Neutrophil (primary cell): ENCODE measurements at regions not wholly inside any gene's neighbourhood (a gene's known extent, or its start where the extent isn't known, plus 50 kb on each side); places are given as distances from the start of the nearest gene placed in this dataset.

Experiments used
- H3K27ac ChIP-seq: fragments of 200-600 bp; sonication (generic); 2 replicates; pipeline ENCODE4 v1.5.1; 2016; ENCODE audit warnings: mild to moderate bottlenecking, moderate library complexity
- H3K27me3 ChIP-seq: fragments of 200-600 bp; sonication (generic); 2 replicates; pipeline ENCODE4 v1.6.0; 2016; ENCODE audit warnings: mild to moderate bottlenecking
- H3K36me3 ChIP-seq: fragments of 200-600 bp; sonication (generic); 2 replicates; pipeline ENCODE4 v1.5.1; 2017
- H3K4me1 ChIP-seq, 2 experiments: fragments of 200-600 bp in 1 of 2; sonication (generic) in 1 of 2; 1 replicate in 1 of 2; 2 replicates in 1 of 2; pipeline versions ENCODE4 v1.5.1 to v1.6.1; 2013 to 2016; ENCODE audit warnings: low read depth in 1 of 2, low read length in 1 of 2, mild to moderate bottlenecking in 1 of 2, moderate library complexity in 1 of 2; ENCODE audit not compliant: control insufficient read depth in 1 of 2, insufficient read depth in 1 of 2
- H3K4me3 ChIP-seq, 2 experiments: fragments of 200-600 bp in 1 of 2; sonication (generic) in 1 of 2; 1 replicate in 1 of 2; 2 replicates in 1 of 2; pipeline ENCODE4 v1.5.1; 2013 to 2016; ENCODE audit warnings: low read depth in 1 of 2, low read length in 1 of 2, mild to moderate bottlenecking in 1 of 2, moderate library complexity in 1 of 2
- H3K9me3 ChIP-seq: fragments of 200-600 bp; sonication (generic); 2 replicates; pipeline ENCODE4 v1.5.1; 2016
- TF ChIP-seq, protein P1 (sequence below): fragments of 200-600 bp; sonication (generic); IDR thresholded peaks from 2 replicates; pipeline ENCODE4 v1.5.1; 2016; ENCODE audit warnings: antibody characterized with exemption

DNA sequence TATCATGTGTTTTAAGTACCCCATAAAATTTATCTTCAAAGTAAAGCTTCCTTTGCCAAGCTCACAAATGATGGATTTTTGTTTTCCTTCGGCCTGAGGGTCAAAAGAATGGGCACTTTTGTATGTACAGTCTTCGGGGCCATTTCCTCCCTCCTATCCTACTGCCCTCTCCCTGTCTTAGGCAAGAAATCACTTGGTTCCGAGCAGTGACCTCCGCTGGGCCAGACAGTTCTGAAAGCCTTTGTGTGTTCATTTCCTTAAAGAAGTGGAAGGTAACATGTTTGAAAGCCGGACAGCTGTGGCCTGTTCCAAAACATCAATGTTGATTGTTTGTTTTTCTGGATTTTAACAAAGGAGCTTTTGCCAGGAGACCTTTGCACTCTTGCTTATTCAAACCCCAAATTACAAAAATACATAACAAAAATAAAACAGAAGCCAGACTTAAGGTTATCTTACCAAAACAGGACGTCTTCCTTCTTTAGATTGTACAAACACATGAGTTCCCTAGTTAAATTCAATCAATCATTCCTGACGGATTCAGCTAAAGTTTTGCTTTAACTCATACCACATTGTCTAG is 110.6 kb upstream of the LIMCH1 start:
- H3K27me3 ChIP-seq, result peaks cover 13% of the 10 kb centered on the region
- H3K4me3 ChIP-seq, result no peak overlapping the region
- H3K4me1 ChIP-seq, result no peaks in the 10 kb centered on the region
- no peak overlapping the region for H3K27ac ChIP-seq
- H3K36me3 ChIP-seq, result no peaks in the 10 kb centered on the region
- no peaks in the 10 kb centered on the region for H3K9me3 ChIP-seq
- TF ChIP-seq, protein P1, sequence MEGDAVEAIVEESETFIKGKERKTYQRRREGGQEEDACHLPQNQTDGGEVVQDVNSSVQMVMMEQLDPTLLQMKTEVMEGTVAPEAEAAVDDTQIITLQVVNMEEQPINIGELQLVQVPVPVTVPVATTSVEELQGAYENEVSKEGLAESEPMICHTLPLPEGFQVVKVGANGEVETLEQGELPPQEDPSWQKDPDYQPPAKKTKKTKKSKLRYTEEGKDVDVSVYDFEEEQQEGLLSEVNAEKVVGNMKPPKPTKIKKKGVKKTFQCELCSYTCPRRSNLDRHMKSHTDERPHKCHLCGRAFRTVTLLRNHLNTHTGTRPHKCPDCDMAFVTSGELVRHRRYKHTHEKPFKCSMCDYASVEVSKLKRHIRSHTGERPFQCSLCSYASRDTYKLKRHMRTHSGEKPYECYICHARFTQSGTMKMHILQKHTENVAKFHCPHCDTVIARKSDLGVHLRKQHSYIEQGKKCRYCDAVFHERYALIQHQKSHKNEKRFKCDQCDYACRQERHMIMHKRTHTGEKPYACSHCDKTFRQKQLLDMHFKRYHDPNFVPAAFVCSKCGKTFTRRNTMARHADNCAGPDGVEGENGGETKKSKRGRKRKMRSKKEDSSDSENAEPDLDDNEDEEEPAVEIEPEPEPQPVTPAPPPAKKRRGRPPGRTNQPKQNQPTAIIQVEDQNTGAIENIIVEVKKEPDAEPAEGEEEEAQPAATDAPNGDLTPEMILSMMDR, result no peak

DNA sequence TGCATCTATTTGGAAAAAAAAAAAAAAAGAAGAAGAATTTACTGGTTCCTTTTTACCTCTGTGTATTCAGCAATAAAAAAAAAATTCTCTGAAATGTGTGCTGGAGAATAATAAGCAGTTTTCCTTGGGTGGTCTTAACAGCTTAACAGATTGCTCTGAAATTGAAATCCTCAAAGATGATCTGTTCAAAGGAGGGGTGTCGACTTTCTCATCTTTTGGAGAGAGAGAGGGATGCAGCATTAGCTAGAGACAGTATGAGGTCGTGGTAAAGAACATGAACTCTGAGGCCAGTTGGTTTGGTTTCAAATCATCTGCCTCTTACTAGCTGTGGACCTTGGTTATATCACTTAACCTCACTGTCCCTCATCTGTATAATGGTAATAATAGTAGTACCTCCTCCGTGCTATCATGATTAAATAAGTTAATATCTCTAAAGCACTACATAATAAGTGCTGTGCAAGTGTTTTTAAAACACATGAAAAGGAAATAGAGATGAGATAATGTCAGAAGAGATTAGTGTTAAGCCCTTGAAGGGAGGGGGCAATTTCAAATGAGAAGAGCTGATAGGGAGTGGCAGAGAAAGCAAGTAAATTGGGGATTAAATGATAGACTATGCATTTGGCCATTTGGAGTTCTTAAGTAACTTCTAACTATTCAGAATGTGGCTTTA is 109.9 kb upstream of the LIMCH1 start:
- Histone ChIP-seq H3K36me3 (no peaks in the 10 kb centered on the region), H3K27me3 (peaks cover 6% of the 10 kb centered on the region), H3K27ac (no peak overlapping the region), H3K9me3 (no peaks in the 10 kb centered on the region), H3K4me1 (no peaks in the 10 kb centered on the region), H3K4me3 (no peak overlapping the region)
- TF ChIP-seq, protein P1, result no peak

DNA sequence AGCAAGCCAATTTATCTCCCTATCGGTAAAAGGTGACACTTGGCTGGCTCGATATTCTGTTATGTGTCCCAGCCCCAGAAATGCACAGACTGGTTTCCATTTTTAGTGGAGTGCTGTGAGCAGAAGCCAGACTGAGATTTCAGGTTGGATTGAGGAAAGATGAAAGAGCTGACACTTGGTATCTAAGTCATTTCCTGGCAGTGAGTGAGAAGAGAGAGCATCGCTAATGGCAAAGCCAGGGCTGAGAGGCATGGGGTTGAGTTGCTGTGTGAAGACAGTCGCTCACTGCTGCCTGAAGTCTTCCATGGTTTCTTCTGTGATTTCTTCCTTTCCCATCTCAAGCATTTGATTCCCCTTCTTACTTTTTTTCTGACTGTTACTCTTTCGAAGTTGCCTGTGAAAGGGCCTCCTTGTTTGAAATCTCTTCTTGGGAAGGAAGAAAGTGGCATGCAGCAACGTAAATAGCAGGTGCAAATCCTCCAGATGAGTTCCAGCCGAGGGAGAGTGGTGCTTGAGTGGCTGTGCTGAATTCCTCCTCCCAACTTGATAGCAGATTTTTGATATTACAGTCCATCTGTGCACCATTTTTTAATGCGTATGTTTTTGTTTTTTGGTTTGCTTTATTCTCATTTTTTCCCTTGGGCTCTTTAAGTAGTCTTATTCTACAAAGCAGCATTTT is 109.2 kb upstream of the LIMCH1 start:
- Histone ChIP-seq H3K27me3 (no peaks in the 10 kb centered on the region), H3K36me3 (no peaks in the 10 kb centered on the region), H3K9me3 (no peaks in the 10 kb centered on the region), H3K27ac (no peak overlapping the region), H3K4me1 (no peaks in the 10 kb centered on the region), H3K4me3 (no peak overlapping the region)
- TF ChIP-seq, protein P1, result no peak

- Histone ChIP-seq H3K9me3 (no peaks in the 10 kb centered on the region), H3K27me3 (no peaks in the 10 kb centered on the region), H3K4me3 (no peak overlapping the region), H3K36me3 (no peaks in the 10 kb centered on the region), H3K4me1 (no peaks in the 10 kb centered on the region), H3K27ac (no peak overlapping the region)
- TF ChIP-seq, protein P1, result no peak
These were observed 108.7 kb upstream of the LIMCH1 start for GRCh38 chr4:41429280-41429669.

DNA sequence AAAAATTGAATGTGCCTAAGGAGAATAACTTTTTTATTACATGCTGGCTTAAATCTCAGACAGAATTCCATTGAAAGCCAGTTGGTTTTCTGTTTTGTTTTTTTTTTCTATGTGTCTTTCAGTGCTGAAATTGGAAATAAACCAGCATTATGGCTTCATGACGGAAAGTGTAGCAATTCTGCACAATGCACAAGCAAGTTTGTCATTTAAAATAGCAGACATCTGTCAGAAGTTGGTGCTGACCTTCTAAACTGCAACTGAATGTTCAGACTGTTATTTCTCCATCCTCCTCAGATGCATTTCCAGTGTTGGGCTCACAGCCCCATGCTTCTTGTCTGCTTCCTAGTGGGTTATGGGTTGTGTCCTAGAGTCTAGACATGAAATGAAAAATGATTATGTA is 107.2 kb upstream of the LIMCH1 start:
- no peaks in the 10 kb centered on the region for H3K36me3 ChIP-seq
- no peak overlapping the region for H3K4me3 ChIP-seq
- TF ChIP-seq, protein P1, result no peak

More for the DNA sequence above, 107.2 kb upstream of the LIMCH1 start:
- Histone ChIP-seq H3K9me3 (no peaks in the 10 kb centered on the region), H3K4me1 (no peaks in the 10 kb centered on the region), H3K27ac (no peak overlapping the region), H3K27me3 (no peaks in the 10 kb centered on the region)
